Endothelial cell of umbilical vein (primary cell): ENCODE measurements at regions not wholly inside any gene's neighbourhood (a gene's known extent, or its start where the extent isn't known, plus 50 kb on each side); places are given as distances from the start of the nearest gene placed in this dataset.
"Not testable (repeated sequence)": the region's sequence is repeated elsewhere in the genome, so short reads cannot be mapped to it uniquely, and the experiment has no call there.

Experiments used
- BruUV-seq: library from RNA; stranded (reverse); fragments of 400-500 nt; replicated peaks from 2 replicates; lab custom pipeline; 2021; lab: Mats Ljungman, UMichigan
- CTCF ChIA-PET: fragments of 300-600, 350-600 bp; sonication (Branson Sonifier 250); formaldehyde crosslinking; loops from one replicate; lab custom pipeline; 2021; ENCODE audit warnings: antibody characterized with exemption, inconsistent platforms; lab: Charles Lee
- POLR2A ChIA-PET: fragments of 300-600, 350-600 bp; sonication (Branson Sonifier 250); formaldehyde crosslinking; loops from one replicate; lab custom pipeline; 2021; ENCODE audit warnings: antibody characterized with exemption, inconsistent platforms; lab: Charles Lee
- DNase-seq: peaks from one replicate; pipeline ENCODE4 v3.0.0-alpha.2; 2011; ENCODE audit warnings: low read depth, low spot score
- FAIRE-seq: peaks from 2 replicates; lab custom pipeline; 2011; peaks lifted over from hg19 to GRCh38; lab: Jason Lieb, UNC
- H2AFZ ChIP-seq: 2 replicates; pipeline ENCODE4 v1.6.0; 2012; ENCODE audit warnings: low read depth, low read length, control low read depth, inconsistent platforms
- H3K27ac ChIP-seq: 2 replicates; pipeline ENCODE4 v1.5.1; 2011; ENCODE audit warnings: low read depth, mild to moderate bottlenecking, control low read depth, low read length, moderate library complexity; ENCODE audit not compliant: insufficient read depth
- H3K27me3 ChIP-seq, 2 experiments: 2 replicates each; pipeline versions ENCODE4 v1.6.0 to v1.6.1; 2011; ENCODE audit warnings: low read length in 2 of 2, mixed read lengths in 1 of 2; ENCODE audit not compliant: control insufficient read depth in 2 of 2, insufficient read depth in 2 of 2
- H3K36me3 ChIP-seq, 2 experiments: 2 replicates in 1 of 2; 3 replicates in 1 of 2; pipeline ENCODE4 v1.5.1; 2011; ENCODE audit warnings: low read length in 2 of 2, mild to moderate bottlenecking in 1 of 2, moderate library complexity in 1 of 2; ENCODE audit not compliant: control insufficient read depth in 2 of 2, insufficient read depth in 2 of 2; ENCODE audit errors: extremely low read depth in 1 of 2
- H3K4me1 ChIP-seq: 3 replicates; pipeline ENCODE4 v1.5.1; 2011; ENCODE audit warnings: mild to moderate bottlenecking, low read length; ENCODE audit not compliant: control insufficient read depth, insufficient read depth; ENCODE audit errors: extremely low read depth
- H3K4me2 ChIP-seq: 2 replicates; pipeline ENCODE4 v1.6.1; 2011; ENCODE audit warnings: low read length, control low read depth, mixed read lengths; ENCODE audit not compliant: insufficient read depth
- H3K4me3 ChIP-seq, 3 experiments: fragments of 200-600 bp in 1 of 3; sonication (generic), shearing (Covaris generic) in 1 of 3; replicated peaks in 1 of 3; 2 replicates each; pipeline ENCODE4 v1.5.1; 2011 to 2016; ENCODE audit warnings: control low read depth in 3 of 3, low read length in 3 of 3, mild to moderate bottlenecking in 2 of 3, inconsistent platforms in 1 of 3, low read depth in 1 of 3, moderate library complexity in 1 of 3; ENCODE audit not compliant: insufficient read depth in 1 of 3
- H3K79me2 ChIP-seq: 2 replicates; pipeline ENCODE4 v1.6.0; 2012; ENCODE audit warnings: low read length, inconsistent platforms; ENCODE audit not compliant: control insufficient read depth, insufficient read depth
- H3K9ac ChIP-seq: replicated peaks from 2 replicates; pipeline ENCODE3; 2011; ENCODE audit warnings: low read length, control low read depth; ENCODE audit not compliant: insufficient read depth; ENCODE audit errors: extremely low read depth
- H3K9me1 ChIP-seq: replicated peaks from 3 replicates; pipeline ENCODE4 v1.6.0; 2011; ENCODE audit warnings: mild to moderate bottlenecking, low read length; ENCODE audit not compliant: control insufficient read depth, insufficient read depth; ENCODE audit errors: extremely low read depth
- H3K9me3 ChIP-seq: replicated peaks from 2 replicates; pipeline ENCODE4 v1.5.1; 2012; ENCODE audit warnings: low read length, inconsistent platforms; ENCODE audit not compliant: control insufficient read depth, insufficient read depth
- H4K20me1 ChIP-seq: replicated peaks from 2 replicates; pipeline ENCODE3; 2011; ENCODE audit warnings: mild to moderate bottlenecking, low read length; ENCODE audit not compliant: control insufficient read depth, insufficient read depth; ENCODE audit errors: extremely low read depth
- CTCF ChIP-seq, 2 donors: IDR thresholded peaks; 1 replicate in 1 of 2; 2 replicates in 1 of 2; pipeline ENCODE4 v1.5.1; 2011; ENCODE audit warnings: low read length in 2 of 2, mild to moderate bottlenecking in 2 of 2, moderate library complexity in 2 of 2, control low read depth in 1 of 2, inconsistent platforms in 1 of 2, low read depth in 1 of 2; ENCODE audit not compliant: insufficient read depth in 1 of 2; ENCODE audit errors: extremely low read depth in 1 of 2
- EZH2 ChIP-seq: IDR thresholded peaks from 2 replicates; pipeline ENCODE4 v1.6.1; 2012; ENCODE audit warnings: borderline replicate concordance, low read depth, mild to moderate bottlenecking, moderate library complexity, low read length, inconsistent platforms; ENCODE audit not compliant: severe bottlenecking
- FOS ChIP-seq: IDR thresholded peaks from 2 replicates; pipeline ENCODE4 v1.6.1; 2011; ENCODE audit warnings: mild to moderate bottlenecking, low read length, moderate library complexity, borderline replicate concordance; ENCODE audit not compliant: insufficient read depth
- GATA2 ChIP-seq: IDR thresholded peaks from 2 replicates; pipeline ENCODE4 v1.7.0; 2011; ENCODE audit warnings: low read depth, mild to moderate bottlenecking, moderate library complexity, mixed read lengths, low read length; ENCODE audit not compliant: insufficient read length, insufficient read depth
- JUN ChIP-seq: IDR thresholded peaks from 2 replicates; pipeline ENCODE4 v1.6.1; 2011; ENCODE audit warnings: borderline replicate concordance, low read depth; ENCODE audit not compliant: insufficient read length, insufficient read depth
- MAX ChIP-seq: IDR thresholded peaks from 2 replicates; pipeline ENCODE4 v1.6.1; 2011; ENCODE audit not compliant: insufficient read depth, insufficient read length
- MYC ChIP-seq: IDR thresholded peaks from one replicate; pipeline ENCODE4 v1.6.1; 2011; ENCODE audit warnings: mild to moderate bottlenecking, low read depth, low read length
- POLR2A ChIP-seq: IDR thresholded peaks from 2 replicates; pipeline ENCODE4 v1.6.1; 2012; ENCODE audit warnings: low read depth, mild to moderate bottlenecking, control low read depth, low read length
- POLR2AphosphoS5 ChIP-seq: IDR thresholded peaks from 2 replicates; pipeline ENCODE4 v1.6.1; 2012; ENCODE audit warnings: low read depth, mild to moderate bottlenecking, control low read depth, low read length, moderate library complexity; ENCODE audit not compliant: insufficient read depth
- dilution Hi-C: fragments of 300-500 bp; cut with MboI; formaldehyde crosslinking; loops from one replicate; pipeline ENCODE4 v1.15.0; 2019; ENCODE audit warnings: low sequenced_read_pairs; ENCODE audit not compliant: extremely low pct_ligation_motif_present
- intact Hi-C: fragments of 100-400 bp; cut with micrococcal nuclease; formaldehyde crosslinking; loops from one replicate; pipeline ENCODE4 v1.10.0; 2022

DNA sequence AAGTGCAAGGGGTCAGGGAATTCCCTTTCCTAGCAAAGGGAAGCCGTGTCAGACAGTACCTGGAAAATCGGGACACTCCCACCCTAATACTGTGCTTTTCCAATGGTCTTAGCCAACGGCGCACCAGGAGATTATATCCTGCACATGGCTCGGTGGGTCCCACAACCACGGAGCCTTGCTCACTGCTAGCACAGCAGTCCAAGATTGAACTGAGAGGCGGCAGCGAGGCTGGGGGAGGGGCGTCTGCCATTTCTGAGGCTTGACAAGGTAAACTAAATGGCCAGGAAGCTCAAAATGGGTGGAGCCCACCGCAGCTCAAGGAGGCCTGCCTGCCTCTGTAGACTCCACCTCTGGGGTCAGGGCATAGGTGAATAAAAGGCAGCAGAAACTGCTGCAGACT is 76.5 kb upstream of the LINC00632 start:
- CTCF ChIA-PET, FAIRE-seq, H3K4me3 ChIP-seq, H3K79me2 ChIP-seq, H3K27ac ChIP-seq, H3K9ac ChIP-seq, H3K4me2 ChIP-seq, H3K4me1 ChIP-seq, H2AFZ ChIP-seq, H3K36me3 ChIP-seq, BruUV-seq, H4K20me1 ChIP-seq, intact Hi-C loops, H3K9me1 ChIP-seq, H3K27me3 ChIP-seq, DNase-seq, POLR2A ChIA-PET, H3K9me3 ChIP-seq, dilution Hi-C loops: not testable (repeated sequence)

DNA sequence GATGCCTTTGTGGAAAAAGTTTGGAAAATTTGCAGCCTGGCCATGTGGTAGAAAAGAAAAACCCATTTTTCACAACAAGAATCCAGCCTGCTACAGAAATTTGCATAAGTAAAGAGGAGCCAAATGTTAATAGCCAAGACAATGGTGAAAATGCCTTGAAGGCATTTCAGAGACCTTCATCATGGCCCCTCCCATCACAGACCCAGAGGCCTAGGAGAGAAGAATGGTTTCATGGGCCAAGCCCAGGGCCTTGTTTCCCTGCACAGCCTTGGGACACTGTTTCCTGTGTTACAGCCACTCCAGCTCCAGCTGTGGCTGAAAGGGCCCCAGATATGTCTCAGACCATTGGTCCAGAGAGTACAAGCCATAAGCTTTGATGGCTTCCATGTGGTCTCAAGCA is 101.4 kb upstream of the LINC00632 start:
- no peak for FAIRE-seq
- POLR2A ChIA-PET, result no interaction called here
- H3K4me3 ChIP-seq, result no peak overlapping the region

More for the DNA sequence above, 101.4 kb upstream of the LINC00632 start:
- Histone ChIP-seq H3K27ac (no peak overlapping the region), H3K4me2 (no peak overlapping the region), H3K79me2 (no peaks in the 10 kb centered on the region), H3K36me3 (no peaks in the 10 kb centered on the region), H3K9me1 (no peaks in the 10 kb centered on the region), H4K20me1 (no peaks in the 10 kb centered on the region), H3K9me3 (no peaks in the 10 kb centered on the region), H3K9ac (no peak overlapping the region), H3K4me1 (no peaks in the 10 kb centered on the region), H3K27me3 (no peaks in the 10 kb centered on the region), H2AFZ (no peak overlapping the region)
- BruUV-seq, result no TSS peak
- intact Hi-C loops (no loop called here), dilution Hi-C loops (no loop called here)
- DNase-seq, result no peak
- CTCF ChIA-PET, result no interaction called here
- TF ChIP-seq EZH2, result no peak
- TF ChIP-seq MYC, result no peak
- TF ChIP-seq POLR2AphosphoS5, result no peak
- TF ChIP-seq MAX, result no peak
- no peak for TF ChIP-seq POLR2A
- TF ChIP-seq JUN, result no peak
- TF ChIP-seq GATA2, result no peak
- no peak for TF ChIP-seq CTCF (IDR thresholded peaks at IDR 0.05; ENCODE audit: extremely low read depth in 1 of 2, insufficient read depth in 1 of 2, low read depth in 1 of 2, low read length in 2 of 2)
- TF ChIP-seq FOS, result no peak
